ENCODE measurements at regions not wholly inside any gene's neighbourhood (a gene's known extent, or its start where the extent isn't known, plus 50 kb on each side); places are given as distances from the start of the nearest gene placed in this dataset.

DNA sequence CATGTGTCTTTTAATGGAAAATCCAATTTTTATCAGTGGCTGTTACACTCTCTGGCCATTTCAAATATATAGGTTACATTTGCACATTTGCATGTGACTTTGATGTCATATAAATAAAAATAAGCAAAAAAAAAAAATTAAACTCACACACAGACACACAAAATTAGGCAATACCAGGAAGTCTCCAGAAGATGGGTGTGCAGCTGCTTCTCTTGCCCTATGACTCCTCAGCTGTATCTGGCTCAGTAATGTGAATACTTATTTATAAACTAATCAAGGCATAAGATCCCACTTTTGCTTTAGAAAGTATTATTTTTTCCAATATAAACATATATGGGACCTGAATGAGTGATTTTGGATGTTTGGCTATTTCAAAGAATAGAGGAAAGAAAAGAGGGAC lies 461.1 kb downstream of the LRIG3 start:
- H3K27me3 ChIP-seq (ENCODE audit: control insufficient read depth, insufficient read depth, low read length), result no peaks in the 10 kb centered on the region
- CTCF ChIA-PET, result no interaction called here
- H3K4me3 ChIP-seq (ENCODE audit: low read depth, low read length), result no peak overlapping the region
- TF ChIP-seq, protein P1, sequence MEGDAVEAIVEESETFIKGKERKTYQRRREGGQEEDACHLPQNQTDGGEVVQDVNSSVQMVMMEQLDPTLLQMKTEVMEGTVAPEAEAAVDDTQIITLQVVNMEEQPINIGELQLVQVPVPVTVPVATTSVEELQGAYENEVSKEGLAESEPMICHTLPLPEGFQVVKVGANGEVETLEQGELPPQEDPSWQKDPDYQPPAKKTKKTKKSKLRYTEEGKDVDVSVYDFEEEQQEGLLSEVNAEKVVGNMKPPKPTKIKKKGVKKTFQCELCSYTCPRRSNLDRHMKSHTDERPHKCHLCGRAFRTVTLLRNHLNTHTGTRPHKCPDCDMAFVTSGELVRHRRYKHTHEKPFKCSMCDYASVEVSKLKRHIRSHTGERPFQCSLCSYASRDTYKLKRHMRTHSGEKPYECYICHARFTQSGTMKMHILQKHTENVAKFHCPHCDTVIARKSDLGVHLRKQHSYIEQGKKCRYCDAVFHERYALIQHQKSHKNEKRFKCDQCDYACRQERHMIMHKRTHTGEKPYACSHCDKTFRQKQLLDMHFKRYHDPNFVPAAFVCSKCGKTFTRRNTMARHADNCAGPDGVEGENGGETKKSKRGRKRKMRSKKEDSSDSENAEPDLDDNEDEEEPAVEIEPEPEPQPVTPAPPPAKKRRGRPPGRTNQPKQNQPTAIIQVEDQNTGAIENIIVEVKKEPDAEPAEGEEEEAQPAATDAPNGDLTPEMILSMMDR (IDR thresholded peaks at IDR 0.05; ENCODE audit: low read depth, low read length), result no peak
- H3K9me3 ChIP-seq (ENCODE audit: control insufficient read depth, insufficient read depth, low read length), result no peaks in the 10 kb centered on the region
- H3K27ac ChIP-seq (ENCODE audit: low read depth, low read length), result no peak overlapping the region
- POLR2A ChIA-PET, result no interaction called here
- no peak for DNase-seq (ENCODE audit: low read depth, low spot score)

DNA sequence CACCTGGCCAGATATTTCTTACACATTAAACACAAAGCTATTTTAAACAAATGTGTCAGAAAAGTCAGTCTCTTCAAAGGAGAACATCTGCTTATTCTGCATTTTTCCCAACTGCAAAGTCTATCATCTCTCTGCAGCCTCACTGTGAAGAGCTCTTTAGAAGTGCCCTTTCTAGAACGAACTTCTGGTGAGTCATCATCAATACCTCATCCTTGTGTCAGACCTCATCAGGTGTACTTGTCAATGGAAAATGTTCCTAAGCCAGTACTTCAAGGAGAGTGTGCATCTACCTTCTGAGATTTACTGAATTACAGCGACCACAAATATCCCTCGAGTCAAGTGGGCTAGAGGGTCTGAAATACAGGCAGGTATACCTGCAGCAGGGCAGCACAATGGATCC lies 457.3 kb downstream of the LRIG3 start:
- Histone ChIP-seq H3K9me3 (ENCODE audit: control insufficient read depth, insufficient read depth, low read length) (peaks cover 7% of the 10 kb centered on the region), H3K27me3 (ENCODE audit: control insufficient read depth, insufficient read depth, low read length) (no peaks in the 10 kb centered on the region), H3K4me3 (ENCODE audit: low read depth, low read length) (no peak overlapping the region), H3K27ac (ENCODE audit: low read depth, low read length) (no peak overlapping the region)
- CTCF ChIA-PET, result no interaction called here
- POLR2A ChIA-PET, result no interaction called here
- no peak for DNase-seq (ENCODE audit: low read depth, low spot score)
- TF ChIP-seq, protein P1 (IDR thresholded peaks at IDR 0.05; ENCODE audit: low read depth, low read length), result no peak

DNA sequence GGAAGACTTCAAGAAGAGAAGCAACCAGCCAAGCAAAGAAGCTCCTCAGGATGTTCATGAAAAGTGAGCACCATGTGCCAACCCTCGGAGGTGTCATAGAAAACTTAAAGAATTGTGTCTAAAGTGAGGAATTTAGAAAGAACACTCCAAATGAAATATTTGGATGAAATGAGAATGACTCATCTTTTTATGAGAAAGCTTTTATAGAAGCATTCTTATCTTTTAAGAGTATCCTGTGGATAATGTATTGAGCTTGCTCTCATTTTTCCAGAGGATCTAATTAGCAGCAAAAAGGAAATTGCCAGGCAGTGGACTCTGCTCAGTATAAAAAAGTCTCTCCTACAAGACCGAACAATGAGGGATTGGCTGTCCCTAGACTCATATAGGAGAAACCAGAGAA lies 454.9 kb downstream of the LRIG3 start:
- Histone ChIP-seq H3K27me3 (ENCODE audit: control insufficient read depth, insufficient read depth, low read length) (no peaks in the 10 kb centered on the region), H3K9me3 (ENCODE audit: control insufficient read depth, insufficient read depth, low read length) (peaks cover 7% of the 10 kb centered on the region), H3K4me3 (ENCODE audit: low read depth, low read length) (no peak overlapping the region), H3K27ac (ENCODE audit: low read depth, low read length) (no peak overlapping the region)
- ChIA-PET POLR2A (interaction anchor here (0.7 kb wide), 1 partner anchor 285 kb away, joined by 3 read pairs; no protein-coding TSS in a partner anchor), CTCF (no interaction called here)
- DNase-seq (ENCODE audit: low read depth, low spot score), result no peak
- TF ChIP-seq, protein P1 (IDR thresholded peaks at IDR 0.05; ENCODE audit: low read depth, low read length), result no peak

DNA sequence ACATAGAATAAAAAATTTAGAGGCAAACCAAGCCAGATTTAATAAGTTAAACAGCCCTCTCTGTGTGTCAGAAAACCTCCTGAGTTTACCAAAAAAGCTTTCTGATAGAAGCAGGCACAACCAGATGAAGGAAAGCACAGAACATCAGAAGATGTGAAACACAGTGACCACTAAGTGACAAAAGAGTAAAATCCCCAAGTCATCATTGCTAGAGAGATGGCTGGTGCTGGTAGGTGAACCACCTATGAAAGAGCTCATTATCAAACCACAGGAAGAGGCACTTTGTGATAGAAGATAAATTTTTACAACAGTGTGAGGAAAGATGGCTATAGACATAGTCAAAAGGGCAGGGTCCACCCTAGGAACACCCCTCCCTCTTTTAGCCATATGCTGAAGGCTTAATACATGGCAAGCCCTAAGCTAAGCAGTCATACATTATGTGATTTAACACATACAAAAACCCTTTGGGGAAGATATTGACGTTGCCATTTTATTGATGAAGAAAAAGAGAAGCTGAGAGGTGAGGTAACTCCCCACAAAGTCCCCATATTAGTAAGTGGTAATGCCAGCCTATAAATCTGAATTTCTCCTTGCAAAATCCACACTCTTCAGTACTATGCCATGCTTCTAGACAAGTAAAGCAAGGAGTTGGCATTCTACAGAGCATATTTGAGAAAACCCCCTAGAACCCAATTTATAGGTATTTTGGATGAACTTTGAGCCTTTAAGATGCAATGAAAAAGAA lies 449.9 kb downstream of the LRIG3 start:
- POLR2A ChIA-PET, result no interaction called here
- DNase-seq (ENCODE audit: low read depth, low spot score), result no peak
- peaks cover 7% of the 10 kb centered on the region for H3K9me3 ChIP-seq (ENCODE audit: control insufficient read depth, insufficient read depth, low read length)
- H3K4me3 ChIP-seq (ENCODE audit: low read depth, low read length), result no peak overlapping the region
- H3K27ac ChIP-seq (ENCODE audit: low read depth, low read length), result no peak overlapping the region
- H3K27me3 ChIP-seq (ENCODE audit: control insufficient read depth, insufficient read depth, low read length), result no peaks in the 10 kb centered on the region
- CTCF ChIA-PET, result no interaction called here
- TF ChIP-seq, protein P1 (IDR thresholded peaks at IDR 0.05; ENCODE audit: low read depth, low read length), result no peak

DNA sequence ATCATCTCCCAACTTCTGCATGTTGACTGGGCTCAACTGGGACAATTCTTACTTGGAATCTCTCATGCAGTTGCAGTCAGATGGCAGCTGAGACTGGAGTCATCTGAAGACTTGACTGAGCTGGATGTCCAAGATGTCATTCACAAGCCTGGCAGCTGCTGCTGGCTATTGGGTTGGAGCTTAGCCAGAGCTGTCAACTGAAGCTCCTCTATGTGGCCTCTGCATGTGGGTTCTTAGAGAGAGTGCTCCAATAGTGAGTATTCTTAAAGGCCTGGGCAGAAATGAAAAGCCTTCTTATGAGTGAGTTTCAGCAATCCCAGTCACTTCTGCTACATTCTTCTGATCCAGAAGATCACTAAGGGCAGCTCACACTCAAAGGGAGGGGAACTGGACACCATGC lies 440.9 kb downstream of the LRIG3 start:
- Histone ChIP-seq H3K4me3 (ENCODE audit: low read depth, low read length) (no peak overlapping the region), H3K27ac (ENCODE audit: low read depth, low read length) (no peak overlapping the region), H3K9me3 (ENCODE audit: control insufficient read depth, insufficient read depth, low read length) (no peaks in the 10 kb centered on the region), H3K27me3 (ENCODE audit: control insufficient read depth, insufficient read depth, low read length) (no peaks in the 10 kb centered on the region)
- TF ChIP-seq, protein P1 (IDR thresholded peaks at IDR 0.05; ENCODE audit: low read depth, low read length), result no peak
- POLR2A ChIA-PET, result interaction anchor here (0.9 kb wide), 1 partner anchor 54 kb away, joined by 4 read pairs; no protein-coding TSS in a partner anchor
- DNase-seq (ENCODE audit: low read depth, low spot score), result no peak
- CTCF ChIA-PET, result no interaction called here
